NT2/D1 (cell line): ENCODE measurements at regions not wholly inside any gene's neighbourhood (a gene's known extent, or its start where the extent isn't known, plus 50 kb on each side); places are given as distances from the start of the nearest gene placed in this dataset.

Experiments used
- YY1 ChIP-seq: IDR thresholded peaks from 2 replicates; pipeline ENCODE4 v1.6.1; 2011; ENCODE audit not compliant: insufficient read length, insufficient read depth
- ZNF274 ChIP-seq: IDR thresholded peaks from 2 replicates; pipeline ENCODE4 v1.6.1; 2011; ENCODE audit warnings: mild to moderate bottlenecking, low read depth, low read length

DNA sequence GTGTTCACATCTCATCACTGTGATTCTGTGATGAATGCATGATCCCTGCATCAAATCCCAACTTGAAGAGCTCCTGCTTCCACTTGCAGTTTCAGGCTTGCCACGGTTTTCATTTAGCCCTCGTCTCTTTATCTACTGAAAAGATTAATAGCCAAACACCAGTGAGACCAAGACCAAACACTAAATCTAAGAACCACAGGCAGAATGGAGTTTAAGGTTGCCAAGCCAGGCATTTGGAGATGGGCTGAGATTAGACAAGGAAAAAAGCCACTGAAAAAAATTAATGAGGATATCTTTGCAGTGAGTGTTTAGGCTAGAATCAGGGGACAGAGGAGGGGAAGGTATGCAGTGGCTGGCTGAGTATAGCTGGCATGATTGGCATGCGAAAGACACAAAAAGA is 227.2 kb upstream of the BLID start:
- no peak for TF ChIP-seq YY1
- no peak for TF ChIP-seq ZNF274
